GM19395 (cell line): ENCODE measurements at regions not wholly inside any gene's neighbourhood (a gene's known extent, or its start where the extent isn't known, plus 50 kb on each side); places are given as distances from the start of the nearest gene placed in this dataset.

Experiments used
- ATAC-seq: cut with Tn5 transposase; IDR thresholded peaks from one replicate; pipeline ENCODE4 v1.9.1; 2021; ENCODE audit warnings: mild to moderate bottlenecking, moderate library complexity; ENCODE audit not compliant: unreplicated experiment

GRCh38 chr10:91694170-91694794 is 61.4 kb upstream of the PPP1R3C start:
- no peak for ATAC-seq

GRCh38 chr10:91691981-91692380 is 59.1 kb upstream of the PPP1R3C start:
- no peak for ATAC-seq

DNA sequence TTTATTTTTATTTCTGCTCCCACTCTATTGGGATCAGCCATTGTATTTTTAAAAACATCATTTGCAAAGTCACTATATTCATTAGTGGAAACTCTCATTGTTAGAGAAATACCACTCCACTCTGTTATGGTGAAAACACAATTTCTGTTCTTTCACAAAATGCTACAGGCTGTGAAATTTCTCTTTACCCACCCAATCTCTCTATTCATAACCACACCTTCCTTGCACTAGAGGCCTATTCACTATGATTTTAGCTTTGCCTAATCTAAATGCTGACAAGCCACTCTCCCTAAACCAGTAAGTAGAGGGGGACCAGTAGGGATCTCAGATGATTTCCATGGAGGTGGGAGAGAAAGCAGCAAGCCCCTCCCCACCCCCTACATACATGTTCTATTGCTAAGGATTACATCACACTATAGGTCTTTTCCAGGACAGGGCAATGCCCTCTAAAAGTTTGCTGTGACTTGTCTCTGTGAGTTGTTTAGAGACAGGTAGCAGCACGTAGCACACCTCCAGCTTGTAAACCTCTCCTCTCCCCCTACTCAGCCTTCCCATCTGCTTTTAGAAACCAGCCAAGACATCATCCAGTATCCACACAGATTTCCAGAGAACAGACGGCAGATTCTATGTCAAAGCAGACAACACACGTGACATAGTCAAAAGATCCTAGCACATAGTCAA is 58.3 kb upstream of the PPP1R3C start:
- no peak for ATAC-seq

- no peak for ATAC-seq
These were observed 57.5 kb upstream of the PPP1R3C start for GRCh38 chr10:91690412-91690811.

DNA sequence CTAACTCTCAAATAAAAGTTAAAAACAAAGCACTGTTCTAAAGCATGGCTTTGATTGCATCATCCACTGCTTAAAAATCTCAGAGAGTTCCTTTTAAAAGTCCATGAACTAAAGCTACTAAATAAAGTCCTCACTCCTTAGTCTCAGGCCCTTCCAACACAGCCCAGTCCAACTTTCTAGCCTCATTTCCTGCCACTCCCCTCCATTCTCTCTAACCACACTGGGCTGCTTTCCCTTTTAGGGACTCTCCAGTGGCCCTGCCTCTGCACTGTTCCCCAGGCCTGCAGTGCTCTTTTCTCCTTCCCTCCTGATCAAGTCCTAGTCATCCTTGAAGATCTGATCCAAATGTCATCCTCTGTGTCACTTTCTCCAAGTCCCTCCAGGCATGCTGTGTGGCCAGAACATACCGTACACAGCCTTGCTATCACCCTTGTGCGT is 56.9 kb upstream of the PPP1R3C start:
- no peak for ATAC-seq

- ATAC-seq: no peak
These were observed 52.0 kb upstream of the PPP1R3C start for GRCh38 chr10:91684841-91685240.

DNA sequence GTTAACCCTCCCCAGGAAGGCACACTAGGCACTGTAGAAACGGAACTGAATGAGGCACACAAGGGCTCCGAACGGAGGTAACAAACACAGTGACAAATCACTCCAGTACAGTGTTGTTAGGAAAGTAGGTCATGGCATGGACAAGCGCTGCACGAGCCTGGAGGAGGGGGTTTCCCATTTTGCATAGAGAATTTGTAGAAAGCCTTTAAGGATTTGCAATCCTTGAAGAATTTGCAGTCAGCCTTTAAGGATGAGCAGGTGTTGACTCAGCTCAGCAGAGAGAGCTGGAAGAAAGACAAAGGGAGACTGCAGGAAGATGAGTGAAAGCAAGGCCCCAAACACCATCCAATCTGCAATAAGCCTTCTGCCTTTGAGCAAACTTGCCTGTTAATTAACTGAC is 51.1 kb upstream of the PPP1R3C start:
- no peak for ATAC-seq

- no peak for ATAC-seq
These were observed 50.0 kb upstream of the PPP1R3C start for GRCh38 chr10:91682912-91683311.
